Ishikawa (cell line): ENCODE measurements at regions not wholly inside any gene's neighbourhood (a gene's known extent, or its start where the extent isn't known, plus 50 kb on each side); places are given as distances from the start of the nearest gene placed in this dataset.

Experiments
- CEBPB ChIP-seq: IDR thresholded peaks from 2 replicates; pipeline ENCODE4 v1.6.1; 2012
- CREB1 ChIP-seq: IDR thresholded peaks from 2 replicates; pipeline ENCODE4 v1.6.1; 2012; ENCODE audit warnings: low read depth
- EGR1 ChIP-seq: IDR thresholded peaks from 2 replicates; pipeline ENCODE4 v1.6.1; 2012
- EP300 ChIP-seq: IDR thresholded peaks from 2 replicates; pipeline ENCODE4 v1.6.1; 2012; ENCODE audit warnings: borderline replicate concordance
- FOXM1 ChIP-seq: IDR thresholded peaks from 2 replicates; pipeline ENCODE4 v1.6.1; 2012; ENCODE audit warnings: low read depth, borderline replicate concordance
- NFIC ChIP-seq: IDR thresholded peaks from 2 replicates; pipeline ENCODE4 v1.6.1; 2012
- RAD21 ChIP-seq: IDR thresholded peaks from 2 replicates; pipeline ENCODE4 v1.6.1; 2012; ENCODE audit warnings: low read depth
- TAF1 ChIP-seq: IDR thresholded peaks from 2 replicates; pipeline ENCODE4 v1.6.1; 2012; ENCODE audit warnings: low read depth, mild to moderate bottlenecking
- TCF12 ChIP-seq: IDR thresholded peaks from 2 replicates; pipeline ENCODE4 v1.6.1; 2012; ENCODE audit warnings: low read depth
- TEAD4 ChIP-seq: IDR thresholded peaks from 2 replicates; pipeline ENCODE4 v1.6.1; 2012
- USF1 ChIP-seq: IDR thresholded peaks from 2 replicates; pipeline ENCODE4 v1.6.1; 2012
- YY1 ChIP-seq: IDR thresholded peaks from 2 replicates; pipeline ENCODE4 v1.6.1; 2012; ENCODE audit warnings: low read depth
- TF ChIP-seq, protein P1 (sequence below): IDR thresholded peaks from 2 replicates; pipeline ENCODE4 v1.6.1; 2012; ENCODE audit warnings: low read depth, mild to moderate bottlenecking
- TF ChIP-seq, protein P2 (sequence below): IDR thresholded peaks from 2 replicates; pipeline ENCODE4 v1.6.1; 2012

DNA sequence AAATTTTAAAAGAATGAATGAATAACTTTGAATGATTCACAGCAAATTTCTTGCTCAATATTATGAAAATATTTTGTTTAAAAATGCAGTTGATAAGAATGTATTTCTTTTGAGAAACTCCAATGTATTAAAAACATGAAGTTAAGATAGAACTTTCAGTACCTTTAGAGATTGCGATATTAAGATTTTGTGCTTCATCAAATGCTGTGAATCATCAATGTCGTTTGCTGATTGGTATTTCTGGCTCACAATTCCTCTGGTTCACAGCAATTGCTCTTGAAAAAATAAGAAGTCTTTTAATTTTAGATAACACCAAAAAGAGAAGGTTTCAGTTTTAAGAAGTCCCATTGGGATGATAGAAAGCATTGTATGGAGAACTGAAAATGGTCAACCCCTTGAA, 228.7 kb downstream of the IKZF2 start:
- TF ChIP-seq, protein P1, sequence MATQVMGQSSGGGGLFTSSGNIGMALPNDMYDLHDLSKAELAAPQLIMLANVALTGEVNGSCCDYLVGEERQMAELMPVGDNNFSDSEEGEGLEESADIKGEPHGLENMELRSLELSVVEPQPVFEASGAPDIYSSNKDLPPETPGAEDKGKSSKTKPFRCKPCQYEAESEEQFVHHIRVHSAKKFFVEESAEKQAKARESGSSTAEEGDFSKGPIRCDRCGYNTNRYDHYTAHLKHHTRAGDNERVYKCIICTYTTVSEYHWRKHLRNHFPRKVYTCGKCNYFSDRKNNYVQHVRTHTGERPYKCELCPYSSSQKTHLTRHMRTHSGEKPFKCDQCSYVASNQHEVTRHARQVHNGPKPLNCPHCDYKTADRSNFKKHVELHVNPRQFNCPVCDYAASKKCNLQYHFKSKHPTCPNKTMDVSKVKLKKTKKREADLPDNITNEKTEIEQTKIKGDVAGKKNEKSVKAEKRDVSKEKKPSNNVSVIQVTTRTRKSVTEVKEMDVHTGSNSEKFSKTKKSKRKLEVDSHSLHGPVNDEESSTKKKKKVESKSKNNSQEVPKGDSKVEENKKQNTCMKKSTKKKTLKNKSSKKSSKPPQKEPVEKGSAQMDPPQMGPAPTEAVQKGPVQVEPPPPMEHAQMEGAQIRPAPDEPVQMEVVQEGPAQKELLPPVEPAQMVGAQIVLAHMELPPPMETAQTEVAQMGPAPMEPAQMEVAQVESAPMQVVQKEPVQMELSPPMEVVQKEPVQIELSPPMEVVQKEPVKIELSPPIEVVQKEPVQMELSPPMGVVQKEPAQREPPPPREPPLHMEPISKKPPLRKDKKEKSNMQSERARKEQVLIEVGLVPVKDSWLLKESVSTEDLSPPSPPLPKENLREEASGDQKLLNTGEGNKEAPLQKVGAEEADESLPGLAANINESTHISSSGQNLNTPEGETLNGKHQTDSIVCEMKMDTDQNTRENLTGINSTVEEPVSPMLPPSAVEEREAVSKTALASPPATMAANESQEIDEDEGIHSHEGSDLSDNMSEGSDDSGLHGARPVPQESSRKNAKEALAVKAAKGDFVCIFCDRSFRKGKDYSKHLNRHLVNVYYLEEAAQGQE: no peak
- TF ChIP-seq, protein P2, sequence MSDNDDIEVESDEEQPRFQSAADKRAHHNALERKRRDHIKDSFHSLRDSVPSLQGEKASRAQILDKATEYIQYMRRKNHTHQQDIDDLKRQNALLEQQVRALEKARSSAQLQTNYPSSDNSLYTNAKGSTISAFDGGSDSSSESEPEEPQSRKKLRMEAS: no peak
- no peak for TF ChIP-seq YY1
- TF ChIP-seq RAD21: no peak
- TF ChIP-seq EP300: no peak
- TF ChIP-seq CREB1: no peak
- TF ChIP-seq TAF1: no peak
- TF ChIP-seq CEBPB: no peak
- no peak for TF ChIP-seq TCF12
- TF ChIP-seq FOXM1: no peak
- no peak for TF ChIP-seq USF1
- no peak for TF ChIP-seq TEAD4
- TF ChIP-seq NFIC: no peak
- no peak for TF ChIP-seq EGR1
